HL-60/S4 treated with phorbol 12-myristate 13-acetate at 8.2 ng/mL for 4 days and 3 days (cell line): ENCODE measurements at regions not wholly inside any gene's neighbourhood (a gene's known extent, or its start where the extent isn't known, plus 50 kb on each side); places are given as distances from the start of the nearest gene placed in this dataset.
"Not testable (repeated sequence)": the region's sequence is repeated elsewhere in the genome, so short reads cannot be mapped to it uniquely, and the experiment has no call there.

Source experiments
- in situ Hi-C: fragments of 300-500 bp; cut with MboI; formaldehyde crosslinking; loops from 2 replicates; pipeline ENCODE4 v1.15.0; 2022; ENCODE audit warnings: low sequenced_read_pairs

DNA sequence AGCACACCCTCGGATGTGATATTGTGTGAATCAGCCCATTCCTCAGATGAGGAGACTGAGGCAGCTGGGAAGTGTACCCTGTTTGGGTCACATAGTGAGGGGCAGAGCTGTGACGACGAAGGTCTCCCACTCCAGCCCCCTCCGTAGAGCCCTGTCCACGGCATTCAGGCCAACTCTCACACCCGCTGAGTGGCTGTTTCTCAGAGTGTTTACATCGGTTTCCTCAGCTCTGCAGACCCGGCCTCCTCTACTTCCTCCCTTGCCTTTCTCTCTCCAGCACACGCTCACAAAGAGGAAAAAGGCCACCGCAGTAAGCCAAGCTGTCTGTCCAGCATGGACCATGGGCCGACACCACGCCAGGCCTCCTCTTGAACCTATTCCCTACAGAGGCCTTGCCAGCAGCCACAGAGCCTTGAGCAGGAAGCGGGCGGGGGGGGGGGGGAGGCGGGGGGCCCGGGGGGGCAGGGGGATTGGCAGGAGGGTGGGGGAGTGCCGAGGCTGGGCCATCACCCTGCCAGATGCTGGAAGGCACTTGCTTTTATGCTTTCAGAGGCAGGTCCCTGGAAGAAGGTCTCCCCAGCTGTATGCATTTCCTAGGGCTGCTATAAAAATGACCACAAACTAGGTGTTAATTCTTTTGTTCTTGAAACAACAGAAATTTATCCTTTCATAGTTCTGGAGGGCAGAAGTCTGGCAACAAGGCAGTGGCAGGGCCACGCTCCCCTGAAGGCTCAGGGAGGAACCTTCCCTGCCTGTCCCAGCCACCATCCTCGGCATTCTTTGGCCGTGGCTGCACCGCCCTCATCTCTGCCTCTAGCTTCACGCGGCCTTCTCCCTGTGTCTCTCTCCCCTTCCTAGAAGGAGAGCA is 178.4 kb downstream of the PSMG1 start:
- in situ Hi-C loops: no loop called here

DNA sequence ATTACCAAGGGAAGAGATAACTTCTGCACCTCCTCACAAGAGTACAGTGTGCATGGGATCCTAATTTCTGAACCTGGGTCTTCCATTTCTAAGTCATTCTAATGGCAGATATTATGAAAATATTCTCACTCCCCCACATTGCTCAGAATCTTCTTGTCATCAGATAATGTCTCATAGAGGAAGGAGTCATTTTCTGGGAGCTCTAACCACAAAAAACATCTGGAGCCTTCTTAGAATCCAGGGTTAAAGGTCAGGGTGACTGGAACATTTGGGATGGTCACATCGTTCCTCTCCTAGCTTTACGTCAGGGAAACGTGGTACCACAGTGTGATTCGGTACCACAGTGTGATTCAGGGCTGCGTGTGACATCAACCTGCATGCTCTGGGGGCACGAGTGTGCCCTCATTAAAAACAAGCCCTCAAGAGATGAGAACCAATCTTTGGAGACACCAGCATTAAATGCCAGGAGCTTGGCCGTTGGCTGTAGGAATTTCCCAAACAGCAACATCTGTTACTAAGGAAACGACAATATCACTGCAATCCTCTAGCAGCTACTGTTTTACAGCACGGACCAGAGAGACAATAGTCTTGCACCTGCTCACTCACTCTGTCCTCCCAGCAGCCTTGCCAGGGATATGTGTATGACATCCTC is 179.1 kb downstream of the PSMG1 start:
- in situ Hi-C loops: no loop called here

DNA sequence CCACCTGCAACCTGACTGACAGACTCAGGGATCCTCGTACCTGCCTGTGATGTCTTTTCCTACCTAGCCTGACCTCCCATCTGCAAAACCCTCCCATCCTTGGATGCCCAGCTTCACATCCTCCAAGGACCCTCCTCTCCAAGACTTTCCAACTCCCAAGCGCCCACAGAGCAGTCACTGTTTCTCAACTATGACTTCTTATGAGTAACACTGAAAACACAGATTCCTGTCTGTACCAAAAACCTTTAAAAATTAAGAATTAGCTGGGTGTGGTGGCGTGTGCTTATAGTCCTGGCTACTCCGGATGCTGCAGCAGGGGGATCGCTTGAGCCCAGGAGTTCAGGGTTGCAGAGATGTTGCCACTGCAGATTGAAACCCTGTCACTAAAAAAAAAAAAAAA is 181.9 kb downstream of the PSMG1 start:
- in situ Hi-C loops: no loop called here

DNA sequence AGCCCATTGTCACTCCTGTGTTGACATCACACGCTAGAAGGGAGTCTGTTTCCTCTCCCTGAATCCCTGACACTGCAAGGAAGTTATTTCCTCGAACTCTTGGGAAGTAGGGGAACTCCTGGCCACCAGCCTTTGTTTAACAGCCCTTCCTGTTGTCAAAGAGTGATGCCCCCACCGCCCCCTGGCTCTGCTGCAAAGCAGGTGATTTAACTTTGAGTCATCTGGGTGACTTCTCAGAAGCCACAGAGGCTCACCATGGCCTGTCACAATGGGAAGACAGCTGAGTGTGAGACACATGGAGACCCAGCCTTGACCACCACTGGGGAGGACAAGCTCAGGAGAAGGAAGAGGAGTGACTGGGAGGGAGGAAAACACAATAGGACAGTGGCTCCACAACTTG is 182.8 kb downstream of the PSMG1 start:
- in situ Hi-C loops: no loop called here

DNA sequence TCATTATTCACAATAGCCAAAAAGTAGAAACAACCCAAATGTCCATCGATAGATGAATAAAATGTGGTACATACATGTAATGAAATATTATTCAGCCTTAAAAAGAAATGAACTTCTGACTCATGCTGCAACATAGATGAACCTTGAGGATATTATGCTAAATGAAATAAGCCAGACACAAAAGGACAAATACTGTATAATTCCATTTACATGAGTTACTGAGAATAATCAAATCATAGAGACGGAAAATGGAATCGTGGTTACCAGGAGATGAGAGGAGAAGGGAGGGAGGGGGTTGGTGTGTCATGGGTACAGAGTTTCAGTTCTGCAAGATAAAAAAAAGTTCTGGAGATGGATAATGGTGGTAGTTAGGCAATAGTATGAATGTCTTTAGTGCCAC is 184.1 kb downstream of the PSMG1 start:
- in situ Hi-C loops: no loop called here

DNA sequence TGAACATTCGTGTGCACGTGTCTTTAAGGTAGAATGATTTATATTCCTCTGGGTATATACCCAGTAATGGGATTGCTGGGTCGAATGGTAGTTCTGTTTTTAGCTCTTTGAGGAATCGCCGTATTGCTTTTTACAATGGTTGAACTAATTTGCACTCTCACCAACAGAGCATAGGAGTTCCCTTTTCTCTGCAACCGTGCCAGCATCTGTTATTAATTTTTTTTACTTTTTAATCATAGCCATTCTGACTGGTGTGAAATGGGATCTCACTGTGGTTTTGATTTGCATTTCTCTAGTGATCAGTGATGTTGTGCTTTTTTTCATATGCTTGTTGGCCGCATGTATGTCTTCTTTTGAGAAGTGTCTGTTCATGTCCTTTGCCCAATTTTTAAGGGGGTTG is 185.0 kb downstream of the PSMG1 start:
- in situ Hi-C loops: not testable (repeated sequence)

DNA sequence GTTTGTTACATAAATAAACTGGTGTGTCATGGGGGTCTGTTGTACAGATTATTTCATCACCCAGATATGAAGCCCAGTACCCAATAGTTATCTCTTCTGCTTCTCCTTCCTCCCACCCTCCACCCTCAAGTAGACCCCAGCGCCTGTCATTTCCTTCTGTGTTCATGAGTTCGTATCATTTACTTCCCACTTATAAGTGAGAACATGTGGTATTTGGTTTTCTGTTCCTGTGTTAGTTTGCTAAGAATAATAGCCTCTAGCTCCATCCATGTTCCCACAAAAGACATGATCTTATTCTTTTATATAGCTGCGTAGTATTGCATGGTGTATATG is 185.4 kb downstream of the PSMG1 start:
- in situ Hi-C loops: not testable (repeated sequence)

DNA sequence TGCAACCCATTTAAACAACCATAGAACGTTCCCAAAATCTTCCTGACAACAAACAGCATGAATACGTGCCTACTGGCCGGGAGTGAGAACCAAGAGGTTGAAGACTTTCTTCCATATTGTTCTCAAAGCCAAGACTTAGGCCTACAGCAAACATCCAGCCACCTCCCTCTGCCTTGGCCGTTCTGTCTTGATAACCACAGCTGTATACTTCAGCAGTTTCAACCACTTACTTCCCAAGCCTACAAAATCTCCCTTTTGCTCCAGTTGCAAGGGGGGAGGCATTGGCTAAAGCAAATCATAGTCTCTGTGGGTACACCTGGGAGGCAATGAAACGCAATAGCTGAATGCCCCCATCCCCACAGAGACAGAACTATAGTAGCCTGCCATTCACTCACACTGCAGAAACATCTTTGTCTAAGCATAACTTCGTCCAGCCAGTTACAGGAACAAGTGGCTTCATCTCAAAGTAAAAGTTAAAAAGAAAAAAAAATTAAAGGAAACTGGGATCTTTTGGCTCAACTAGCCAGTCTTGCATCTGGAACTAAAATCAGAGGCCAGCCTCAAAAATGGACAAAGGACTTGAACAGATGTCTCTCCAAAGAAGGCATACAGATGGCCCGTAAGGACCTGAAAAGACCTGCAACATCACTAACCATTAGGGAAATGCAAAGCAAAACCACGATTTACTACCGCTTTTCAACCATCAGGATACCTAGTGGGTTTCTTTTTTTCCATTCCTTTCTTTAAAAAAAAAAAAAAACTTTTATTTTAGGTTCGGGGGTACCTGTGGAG is 186.0 kb downstream of the PSMG1 start:
- in situ Hi-C loops: no loop called here

DNA sequence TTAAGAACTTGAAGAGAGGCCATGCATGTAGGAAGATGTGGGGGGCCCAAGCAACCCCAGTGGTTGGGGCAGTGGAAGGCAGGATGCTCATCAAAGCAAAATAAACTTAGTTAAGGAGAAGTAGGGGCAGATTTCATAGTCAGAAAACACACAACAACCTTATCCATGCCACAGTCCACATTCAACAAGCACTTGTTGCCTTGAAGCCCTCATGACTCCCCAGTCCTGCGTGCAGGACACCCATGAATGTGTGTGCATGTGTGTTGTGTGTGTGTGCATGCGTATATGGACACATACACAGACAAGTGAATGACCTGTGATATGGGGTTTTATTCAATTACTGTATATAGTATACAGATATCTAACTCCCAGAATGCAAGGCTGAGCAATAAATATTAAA is 186.9 kb downstream of the PSMG1 start:
- in situ Hi-C loops: no loop called here

DNA sequence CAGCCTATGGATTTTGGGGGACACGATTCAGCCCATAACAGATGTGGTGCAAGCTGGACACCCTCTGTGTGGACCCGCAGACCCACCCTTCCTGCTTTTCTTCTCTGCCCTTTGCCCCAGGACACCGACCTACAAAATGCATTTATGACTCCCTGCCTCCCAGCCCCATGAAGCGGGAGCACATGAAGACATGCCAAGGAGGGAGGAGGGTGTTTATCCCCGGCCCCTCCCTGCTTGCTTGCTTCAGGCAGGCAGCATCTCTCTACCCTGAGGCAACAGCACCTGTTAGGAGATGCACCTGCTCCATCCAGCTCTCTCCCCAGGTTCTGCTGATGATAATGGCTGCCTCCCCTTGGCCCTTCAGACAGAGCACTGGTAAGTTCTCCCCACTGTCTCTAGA is 187.5 kb downstream of the PSMG1 start:
- in situ Hi-C loops: no loop called here

DNA sequence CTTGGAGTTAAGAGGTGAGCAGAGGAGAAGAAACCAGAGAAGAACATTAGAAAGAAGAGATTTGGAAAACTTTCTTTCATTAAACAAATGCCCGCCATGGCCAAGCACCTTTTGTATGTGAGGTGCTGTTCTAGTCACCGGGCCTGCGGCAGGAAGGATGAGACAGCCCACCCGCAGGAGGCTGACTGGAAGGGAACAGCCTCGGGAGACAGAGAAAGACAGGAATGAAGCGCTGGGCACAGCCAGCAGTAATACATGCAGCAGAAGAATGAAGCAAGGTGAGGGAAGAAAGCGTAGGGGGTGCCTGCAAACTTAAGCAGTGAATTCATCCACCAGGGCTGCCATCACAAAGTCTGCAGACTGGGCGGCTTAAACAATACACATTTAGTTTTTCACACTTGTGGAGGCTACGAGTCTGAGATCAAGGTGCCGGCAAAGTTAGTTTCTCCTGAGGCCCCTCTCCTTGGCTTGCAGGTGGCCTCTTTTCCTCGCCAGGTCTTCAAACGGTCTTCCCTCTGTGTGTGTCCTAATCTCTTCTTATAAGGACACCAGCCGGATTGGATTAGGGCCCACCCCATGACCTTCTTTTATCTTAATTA is 188.1 kb downstream of the PSMG1 start:
- in situ Hi-C loops: no loop called here

DNA sequence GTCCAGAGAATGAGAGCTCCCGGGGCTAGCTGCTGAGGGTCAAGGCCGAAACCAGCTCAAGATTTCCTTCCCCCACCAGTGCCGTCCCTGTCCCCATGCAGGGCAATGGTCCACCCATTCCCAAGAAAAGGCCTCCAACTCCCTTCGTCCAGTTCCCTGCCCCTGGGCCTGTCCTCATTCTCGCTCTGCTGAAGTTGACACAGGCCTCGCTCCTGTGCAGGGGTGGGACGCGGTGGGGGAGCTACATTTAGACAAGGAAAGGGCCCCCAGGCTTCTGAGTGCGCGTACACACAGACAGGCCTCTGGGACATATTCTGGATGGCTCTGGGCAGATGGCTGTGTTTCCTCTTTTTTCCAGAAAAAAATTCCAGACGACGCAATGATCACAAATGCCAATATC is 188.3 kb downstream of the ETS2 start:
- in situ Hi-C loops: no loop called here

DNA sequence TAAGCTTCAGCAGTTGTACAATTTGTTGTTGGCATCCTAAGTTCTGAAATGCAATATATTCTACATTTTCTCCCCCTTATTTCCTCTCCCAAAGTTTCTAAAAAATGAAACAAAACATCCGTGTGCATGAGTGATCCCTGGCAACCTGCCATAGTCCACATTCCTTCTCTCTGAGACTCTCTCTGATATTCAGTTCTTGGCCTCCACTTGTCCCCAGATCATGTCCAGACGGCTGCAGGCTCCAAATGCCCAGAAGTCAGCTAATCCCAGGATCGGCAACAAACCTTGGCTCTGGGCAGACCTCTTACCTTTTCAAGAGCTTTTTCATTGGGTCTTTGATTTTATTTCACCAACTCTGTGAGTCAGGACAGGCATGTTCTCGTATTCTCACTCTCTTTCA is 187.8 kb downstream of the ETS2 start:
- in situ Hi-C loops: no loop called here

DNA sequence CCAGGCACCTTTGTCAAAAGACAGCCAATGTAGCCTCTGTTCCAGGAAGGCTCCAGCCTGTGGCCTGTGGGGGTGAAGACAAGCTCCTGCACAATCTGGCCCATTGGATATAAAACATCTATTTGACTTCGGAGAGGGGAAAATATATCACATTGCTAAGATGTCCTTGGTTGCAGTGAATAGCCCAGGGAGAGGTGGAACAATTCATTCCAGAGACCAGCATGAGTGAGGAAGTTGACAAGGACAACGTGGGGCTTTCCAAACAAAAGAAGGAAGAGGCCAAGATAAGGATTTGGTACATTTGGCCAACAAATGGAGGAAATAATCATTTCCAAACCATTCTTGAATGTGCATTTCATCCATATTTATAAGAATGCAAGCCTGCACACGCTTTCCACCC is 187.0 kb downstream of the ETS2 start:
- in situ Hi-C loops: no loop called here

DNA sequence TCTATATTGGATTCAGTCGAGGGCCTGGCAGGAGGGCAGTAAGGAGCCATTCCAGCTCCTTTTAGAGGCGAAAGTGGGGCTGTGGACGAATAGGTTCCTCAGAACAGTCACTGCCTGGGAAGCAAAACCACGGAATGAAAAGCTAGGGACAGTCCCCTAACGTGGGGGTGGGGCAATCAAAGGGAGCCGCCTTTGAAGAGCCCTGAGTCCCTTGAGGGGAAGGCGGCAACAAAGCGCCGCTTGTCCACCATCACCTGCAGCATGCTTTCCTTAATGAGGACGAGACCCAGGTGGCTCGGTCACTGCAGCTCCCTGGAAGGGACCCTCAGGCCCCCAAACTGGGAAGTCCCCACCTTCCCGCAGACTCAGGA is 184.7 kb downstream of the ETS2 start:
- in situ Hi-C loops: no loop called here

DNA sequence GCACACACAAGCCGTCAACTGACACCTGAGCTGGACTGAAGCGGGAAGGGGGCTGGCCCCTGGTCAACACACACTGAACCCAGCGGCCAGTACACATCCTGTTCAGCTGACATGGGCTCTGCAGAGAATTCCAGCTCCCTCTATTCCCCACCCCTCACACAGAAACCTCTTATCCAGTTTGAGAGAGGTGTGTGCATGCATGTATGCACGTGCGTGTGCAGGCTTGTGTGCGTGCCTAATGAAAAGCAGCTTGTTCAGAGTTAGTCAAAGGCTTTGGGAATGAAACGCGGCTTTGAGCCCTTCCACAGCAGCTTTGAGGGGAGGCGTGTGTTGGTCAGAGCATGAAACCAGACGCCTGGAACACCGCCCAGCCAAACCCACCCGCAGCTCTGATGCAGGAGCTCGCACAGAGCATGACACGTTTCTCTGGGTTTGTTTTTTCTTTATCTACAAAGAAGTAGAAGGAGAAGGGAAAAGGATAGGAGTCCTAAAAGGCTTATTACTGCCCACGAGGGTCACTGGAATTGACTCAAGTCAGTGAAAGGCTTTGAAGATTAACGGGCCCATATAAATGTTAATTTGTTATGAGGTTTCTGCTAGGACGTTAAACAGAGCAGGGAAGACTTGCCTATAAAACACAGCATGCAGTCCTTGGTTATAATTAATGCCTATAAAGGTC is 184.2 kb downstream of the ETS2 start:
- in situ Hi-C loops: no loop called here

DNA sequence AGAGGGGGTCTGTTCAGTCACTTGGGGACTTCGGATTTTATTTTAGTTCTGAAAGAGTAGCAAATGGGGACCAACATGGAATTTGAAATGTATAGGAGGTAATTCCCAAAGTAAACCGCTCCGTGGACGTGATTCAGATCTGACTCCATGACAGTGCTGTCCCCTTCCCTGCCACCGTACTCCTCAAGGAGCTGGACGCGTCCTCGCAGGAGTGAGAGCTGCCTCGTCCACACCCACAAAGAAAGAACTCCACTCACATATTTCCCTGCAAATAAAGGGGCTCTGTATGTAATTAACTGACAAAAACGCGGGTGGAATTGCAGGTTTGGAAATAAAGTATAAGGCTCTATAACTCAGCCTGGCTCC is 183.6 kb downstream of the ETS2 start:
- in situ Hi-C loops: no loop called here

DNA sequence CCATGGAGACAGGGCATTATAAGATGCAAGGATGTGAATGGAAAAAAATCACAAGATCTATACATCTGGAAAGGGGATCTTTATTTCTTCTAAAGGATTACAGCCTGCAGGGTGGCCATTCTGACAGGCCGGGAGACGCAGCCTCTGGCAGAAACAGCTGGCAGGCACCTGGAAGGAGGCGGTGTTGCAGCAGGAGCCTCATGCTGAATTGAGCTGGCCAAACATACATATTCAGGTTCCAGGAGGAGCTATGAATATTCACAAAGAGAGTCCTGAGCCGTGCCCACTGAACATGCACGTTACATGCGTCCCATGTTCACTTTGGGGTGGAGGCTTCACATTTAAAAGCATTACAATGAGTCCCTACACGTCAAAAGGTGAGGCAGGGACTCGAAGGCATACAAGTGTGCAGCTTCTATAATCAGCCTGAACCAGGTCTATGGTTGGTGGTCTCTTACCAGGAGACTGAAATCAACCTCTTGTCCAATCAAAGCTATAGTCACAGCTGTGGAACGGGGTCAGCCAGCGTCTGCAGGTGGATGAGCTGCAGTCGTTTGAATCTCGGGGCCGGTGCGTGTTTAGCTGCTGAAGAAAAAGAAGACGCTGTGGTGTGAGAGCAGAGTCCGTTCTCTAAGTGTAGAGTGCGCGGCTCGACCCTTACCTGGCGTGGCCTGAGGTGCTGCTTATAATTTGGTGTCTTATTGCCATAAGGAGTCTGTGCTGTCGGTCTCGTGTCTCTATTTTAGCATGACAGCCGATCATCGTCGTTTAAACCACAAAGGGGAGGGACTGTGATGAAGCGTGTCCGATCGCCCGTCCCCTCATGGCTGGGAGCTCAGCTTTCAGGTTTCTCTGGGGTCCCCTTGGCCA is 183.0 kb downstream of the ETS2 start:
- in situ Hi-C loops: no loop called here

DNA sequence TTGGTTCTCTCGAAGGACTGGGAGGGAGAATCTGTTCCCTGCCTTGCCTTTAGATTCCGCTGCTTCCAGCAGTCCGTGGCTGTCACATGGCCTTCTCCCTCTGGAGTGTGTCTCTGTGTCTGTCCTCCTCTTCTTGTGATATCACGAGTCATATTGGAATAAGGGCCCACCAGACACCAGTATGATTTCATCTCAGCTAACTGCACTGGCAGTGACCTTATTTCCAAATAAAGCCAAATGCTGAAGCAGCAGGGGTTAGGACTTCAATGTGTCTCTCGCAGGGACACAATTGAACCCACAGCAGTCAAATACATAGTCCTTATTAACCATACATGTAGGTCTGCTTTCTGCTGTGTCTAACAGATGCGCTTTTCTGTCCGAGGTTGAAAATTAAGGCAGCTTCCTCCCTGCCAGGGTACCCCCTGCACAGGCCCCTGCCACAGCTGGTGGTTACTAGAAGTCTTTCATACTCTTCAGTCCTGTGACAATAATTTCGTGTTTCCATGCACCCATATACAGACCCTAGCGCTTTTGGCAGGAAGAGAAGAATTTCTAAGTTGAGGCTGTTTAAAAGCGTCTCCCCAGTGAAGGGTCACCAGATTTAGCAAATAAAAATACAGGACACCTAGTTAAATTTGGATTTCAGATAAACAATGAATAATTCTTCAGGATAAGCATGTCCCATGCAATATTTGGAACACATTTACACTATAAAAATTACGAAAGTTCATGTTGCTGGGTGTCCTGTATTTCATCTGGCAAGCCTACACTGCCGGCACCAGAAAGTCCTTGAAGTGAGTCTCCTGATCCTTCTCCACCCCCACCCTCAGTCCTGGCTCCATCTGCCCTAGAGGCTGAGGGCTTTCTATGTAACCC is 182.1 kb downstream of the ETS2 start:
- in situ Hi-C loops: no loop called here
